GM23338 (cell line): ENCODE measurements at regions not wholly inside any gene's neighbourhood (a gene's known extent, or its start where the extent isn't known, plus 50 kb on each side); places are given as distances from the start of the nearest gene placed in this dataset.

ENCODE experiments used
- ATAC-seq: fragments of 200-7000 bp; cut with Tn5 transposase; 3 replicates; pipeline ENCODE4 v1.9.1; 2020
- DNase-seq: peaks from one replicate; pipeline ENCODE4 v3.0.0-alpha.2; 2015; ENCODE audit warnings: low spot score
- H2AFZ ChIP-seq: fragments of 200-600 bp; sonication (generic); 2 replicates; pipeline ENCODE4 v1.8.0; 2016; ENCODE audit warnings: antibody characterized with exemption, mild to moderate bottlenecking, moderate library complexity
- H3F3A ChIP-seq: fragments of 200-600 bp; sonication (generic); replicated peaks from 2 replicates; pipeline ENCODE4 v1.8.0; 2017; ENCODE audit warnings: antibody characterized with exemption, mixed run types, low read depth
- H3K27ac ChIP-seq: fragments of 200-600 bp; sonication (generic); 2 replicates; pipeline ENCODE4 v1.6.1; 2016; ENCODE audit warnings: low read depth
- H3K27me3 ChIP-seq: fragments of 200-600 bp; sonication (generic); 2 replicates; pipeline ENCODE4 v1.8.0; 2016; ENCODE audit warnings: mild to moderate bottlenecking, mixed run types, moderate library complexity; ENCODE audit not compliant: insufficient read depth
- H3K36me3 ChIP-seq: fragments of 200-600 bp; sonication (generic); 2 replicates; pipeline ENCODE4 v1.8.0; 2016; ENCODE audit warnings: mild to moderate bottlenecking; ENCODE audit not compliant: insufficient read depth
- H3K4me1 ChIP-seq: fragments of 200-600 bp; sonication (generic); 2 replicates; pipeline ENCODE4 v1.8.0; 2016; ENCODE audit warnings: mild to moderate bottlenecking, moderate library complexity; ENCODE audit not compliant: insufficient read depth
- H3K4me2 ChIP-seq: fragments of 200-600 bp; sonication (generic); 2 replicates; pipeline ENCODE4 v1.7.1; 2017; ENCODE audit warnings: mixed run types
- H3K4me3 ChIP-seq: fragments of 200-600 bp; sonication (generic); 2 replicates; pipeline ENCODE4 v1.6.1; 2016; ENCODE audit warnings: mixed run types
- H3K79me2 ChIP-seq: fragments of 200-600 bp; sonication (generic); replicated peaks from 2 replicates; pipeline ENCODE4 v1.8.0; 2017; ENCODE audit warnings: mild to moderate bottlenecking; ENCODE audit not compliant: insufficient read depth
- H3K9me2 ChIP-seq: fragments of 200-600 bp; sonication (generic); 2 replicates; pipeline ENCODE4 v1.8.0; 2017; ENCODE audit not compliant: insufficient read depth
- H4K20me1 ChIP-seq: fragments of 200-600 bp; sonication (generic); replicated peaks from 2 replicates; pipeline ENCODE4 v1.8.0; 2017; ENCODE audit warnings: mild to moderate bottlenecking; ENCODE audit not compliant: insufficient read depth
- H3K27ac Mint-ChIP-seq: 2 replicates; pipeline ENCODE4 v1.8.0; 2020; ENCODE audit warnings: inconsistent platforms, mild to moderate bottlenecking, moderate library complexity, mixed read lengths
- H3K27me3 Mint-ChIP-seq: 3 replicates; pipeline ENCODE4 v1.8.0; 2022; ENCODE audit warnings: low read depth, mild to moderate bottlenecking, moderate library complexity, mixed read lengths, inconsistent platforms; ENCODE audit not compliant: insufficient read depth, poor library complexity
- H3K36me3 Mint-ChIP-seq: 3 replicates; pipeline ENCODE4 v1.8.0; 2021; ENCODE audit warnings: low read depth, mild to moderate bottlenecking, inconsistent platforms, moderate library complexity, mixed read lengths
- H3K4me1 Mint-ChIP-seq: 3 replicates; pipeline ENCODE4 v1.8.0; 2020; ENCODE audit warnings: mild to moderate bottlenecking, inconsistent platforms, mixed read lengths
- H3K4me3 Mint-ChIP-seq: 3 replicates; pipeline ENCODE4 v1.8.0; 2021; ENCODE audit warnings: moderate library complexity, mild to moderate bottlenecking, inconsistent platforms, mixed read lengths
- H3K9me3 Mint-ChIP-seq: 3 replicates; pipeline ENCODE4 v1.8.0; 2020; ENCODE audit warnings: moderate library complexity, mild to moderate bottlenecking, inconsistent platforms, mixed read lengths
- CREB1 ChIP-seq: fragments of 250-450 bp; sonication (Bioruptor Pico); IDR thresholded peaks from 2 replicates; pipeline ENCODE4 v1.5.0; 2020; ENCODE audit warnings: low read depth, mild to moderate bottlenecking, moderate library complexity
- EZH2 ChIP-seq: fragments of 200-600 bp; sonication (generic); IDR thresholded peaks from one replicate; pipeline ENCODE4 v1.8.0; 2017; ENCODE audit warnings: antibody characterized with exemption, mild to moderate bottlenecking, low read depth; ENCODE audit not compliant: unreplicated experiment
- EZH2phosphoT487 ChIP-seq: fragments of 200-600 bp; sonication (generic); IDR thresholded peaks from one replicate; pipeline ENCODE4 v1.8.1; 2018; ENCODE audit warnings: antibody characterized with exemption; ENCODE audit not compliant: unreplicated experiment
- JUNB ChIP-seq: IDR thresholded peaks from one replicate; pipeline ENCODE4 v1.6.1; 2016; ENCODE audit warnings: antibody characterized with exemption; ENCODE audit not compliant: unreplicated experiment
- NANOG ChIP-seq: IDR thresholded peaks from 2 replicates; pipeline ENCODE4 v1.6.1; 2016; ENCODE audit warnings: antibody characterized with exemption, borderline replicate concordance
- POLR2AphosphoS5 ChIP-seq: IDR thresholded peaks from 2 replicates; pipeline ENCODE4 v1.6.1; 2016; ENCODE audit warnings: antibody characterized with exemption, low read depth
- STAT1 ChIP-seq: IDR thresholded peaks from one replicate; pipeline ENCODE4 v1.6.1; 2016; ENCODE audit warnings: antibody characterized with exemption; ENCODE audit not compliant: unreplicated experiment
- ZNF114 ChIP-seq: fragments of 250-450 bp; sonication (Bioruptor Pico); IDR thresholded peaks from 2 replicates; pipeline ENCODE4 v1.5.0; 2020; ENCODE audit warnings: mild to moderate bottlenecking, moderate library complexity
- ZNF331 ChIP-seq: fragments of 250-450 bp; sonication (Bioruptor Pico); IDR thresholded peaks from 2 replicates; pipeline ENCODE4 v1.5.0; 2020; ENCODE audit warnings: low read depth, mild to moderate bottlenecking, moderate library complexity
- TF ChIP-seq, protein P1 (sequence below): IDR thresholded peaks from 2 replicates; pipeline ENCODE4 v1.6.1; 2016; ENCODE audit warnings: antibody characterized with exemption
- TF ChIP-seq, protein P2 (sequence below), 2 experiments: fragments of 200-600 bp in 1 of 2; sonication (generic) in 1 of 2; conservative IDR thresholded peaks; 2 replicates each; pipeline versions ENCODE4 v1.5.1 to v1.6.1; 2016 to 2017; ENCODE audit warnings: antibody characterized with exemption in 2 of 2, low read depth in 2 of 2, mild to moderate bottlenecking in 2 of 2, moderate library complexity in 1 of 2
- TF ChIP-seq, protein P3 (sequence below): IDR thresholded peaks from one replicate; pipeline ENCODE4 v1.6.1; 2018; ENCODE audit warnings: antibody characterized with exemption; ENCODE audit not compliant: unreplicated experiment

DNA sequence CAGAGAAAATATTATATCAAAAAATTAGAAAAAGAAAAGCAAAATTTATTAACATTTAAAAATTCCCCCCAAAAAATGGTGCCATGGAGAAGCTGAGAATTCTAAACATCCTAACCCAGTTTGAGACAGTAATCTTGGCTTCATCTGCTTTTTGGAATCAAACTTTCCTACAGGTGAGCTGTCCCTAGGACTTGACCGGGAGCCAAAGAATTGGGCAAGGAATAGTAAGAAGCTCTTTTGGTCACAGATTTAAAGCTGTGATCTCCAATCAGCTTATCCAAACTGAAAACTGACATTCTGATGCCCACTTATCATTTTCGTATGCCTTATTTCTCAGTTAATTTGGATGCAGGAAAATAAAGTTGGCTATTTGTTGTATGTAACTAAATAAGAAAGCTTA lies 457.3 kb upstream of the DMAC1 start:
- Mint-ChIP-seq H3K4me3 (no peak overlapping the region), H3K4me1 (no peaks in the 10 kb centered on the region), H3K27me3 (peaks cover 2% of the 10 kb centered on the region), H3K36me3 (no peaks in the 10 kb centered on the region), H3K27ac (no peak overlapping the region), H3K9me3 (no peaks in the 10 kb centered on the region)
- Histone ChIP-seq H3F3A (no peaks in the 10 kb centered on the region), H3K79me2 (no peaks in the 10 kb centered on the region), H4K20me1 (no peaks in the 10 kb centered on the region), H2AFZ (no peak overlapping the region), H3K4me2 (no peak overlapping the region), H3K36me3 (no peaks in the 10 kb centered on the region), H3K27me3 (no peaks in the 10 kb centered on the region), H3K9me2 (0 out of 2 replicates have a peak, but pooled peaks cover 6% of the 10 kb centered on the region), H3K4me3 (no peak overlapping the region), H3K4me1 (no peaks in the 10 kb centered on the region), H3K27ac (no peak overlapping the region)
- DNase-seq (no peak), ATAC-seq (no peak)
- TF ChIP-seq POLR2AphosphoS5 (no peak), CREB1 (CRISPR knock-in tag) (no peak), STAT1 (no peak), NANOG (no peak), ZNF114 (CRISPR knock-in tag) (no peak), EZH2 (no peak), JUNB (no peak), EZH2phosphoT487 (no peak)
- TF ChIP-seq, protein P1, sequence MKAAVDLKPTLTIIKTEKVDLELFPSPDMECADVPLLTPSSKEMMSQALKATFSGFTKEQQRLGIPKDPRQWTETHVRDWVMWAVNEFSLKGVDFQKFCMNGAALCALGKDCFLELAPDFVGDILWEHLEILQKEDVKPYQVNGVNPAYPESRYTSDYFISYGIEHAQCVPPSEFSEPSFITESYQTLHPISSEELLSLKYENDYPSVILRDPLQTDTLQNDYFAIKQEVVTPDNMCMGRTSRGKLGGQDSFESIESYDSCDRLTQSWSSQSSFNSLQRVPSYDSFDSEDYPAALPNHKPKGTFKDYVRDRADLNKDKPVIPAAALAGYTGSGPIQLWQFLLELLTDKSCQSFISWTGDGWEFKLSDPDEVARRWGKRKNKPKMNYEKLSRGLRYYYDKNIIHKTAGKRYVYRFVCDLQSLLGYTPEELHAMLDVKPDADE, result no peak

DNA sequence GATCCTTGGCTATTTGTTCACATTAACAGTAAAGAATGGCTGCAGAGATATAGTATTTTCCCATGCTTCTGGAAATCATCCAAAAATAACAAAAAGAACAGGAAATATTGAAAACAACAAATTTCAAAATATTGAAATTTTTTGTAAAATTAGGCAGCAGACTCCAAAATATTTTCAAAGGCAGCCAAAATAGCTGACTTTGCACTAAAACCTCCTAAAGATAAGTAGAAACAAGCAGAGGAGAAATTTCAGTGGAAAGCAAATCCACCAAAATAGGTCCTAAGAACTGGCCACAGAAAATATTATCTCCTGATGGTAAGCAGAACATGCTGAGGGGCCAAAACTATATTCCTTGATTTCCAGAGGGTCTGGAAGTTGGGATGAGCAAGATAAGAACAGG lies 456.3 kb upstream of the DMAC1 start:
- no peak for DNase-seq
- Mint-ChIP-seq H3K27me3 (no peaks in the 10 kb centered on the region), H3K4me1 (peaks cover 4% of the 10 kb centered on the region; the same call in 2 of the 3 replicates), H3K9me3 (no peaks in the 10 kb centered on the region), H3K4me3 (no peak overlapping the region), H3K27ac (no peak overlapping the region), H3K36me3 (no peaks in the 10 kb centered on the region)
- Histone ChIP-seq H3K4me2 (no peak overlapping the region), H3K79me2 (no peaks in the 10 kb centered on the region), H2AFZ (no peak overlapping the region), H3K36me3 (no peaks in the 10 kb centered on the region), H3K4me3 (no peak overlapping the region), H3K27me3 (no peaks in the 10 kb centered on the region), H3F3A (no peaks in the 10 kb centered on the region), H3K9me2 (0 out of 2 replicates have a peak, but pooled peaks cover 6% of the 10 kb centered on the region), H3K27ac (no peak overlapping the region), H4K20me1 (no peaks in the 10 kb centered on the region), H3K4me1 (no peaks in the 10 kb centered on the region)
- no peak for TF ChIP-seq STAT1
- no peak for TF ChIP-seq NANOG
- TF ChIP-seq POLR2AphosphoS5, result no peak
- no peak for ATAC-seq

DNA sequence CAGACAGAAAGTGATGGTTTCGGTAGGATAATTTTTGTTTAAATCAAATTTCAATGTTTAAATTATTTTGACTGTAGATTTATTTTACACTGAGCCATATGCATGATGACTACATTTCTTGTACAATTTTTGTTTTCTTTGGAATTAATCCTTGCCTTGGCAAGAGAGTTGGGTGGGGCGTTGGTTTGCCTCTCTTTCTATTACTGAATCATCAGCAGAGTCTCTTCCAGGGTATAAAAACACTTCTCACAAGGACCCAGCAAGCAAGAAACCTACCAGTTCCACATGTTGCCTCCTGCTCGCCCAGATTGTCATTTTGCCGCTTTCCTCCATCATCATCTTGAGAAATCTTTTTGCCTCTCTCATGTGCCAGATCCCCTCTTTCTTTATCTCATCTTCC lies 455.0 kb upstream of the DMAC1 start:
- no peak overlapping the region for H3K27ac Mint-ChIP-seq
- H3K4me3 Mint-ChIP-seq, result no peak overlapping the region
- H3K9me2 ChIP-seq, result no peaks in the 10 kb centered on the region
- H3F3A ChIP-seq, result no peaks in the 10 kb centered on the region
- H3K27ac ChIP-seq, result no peak overlapping the region
- no peaks in the 10 kb centered on the region for H3K4me1 ChIP-seq
- 0 out of 2 replicates have a peak overlapping the region, but pooled peaks have one; percentile 59 for H2AFZ ChIP-seq
- H3K4me2 ChIP-seq, result no peak overlapping the region
- H3K36me3 ChIP-seq, result no peaks in the 10 kb centered on the region
- no peaks in the 10 kb centered on the region for H3K79me2 ChIP-seq
- H3K27me3 Mint-ChIP-seq, result no peaks in the 10 kb centered on the region
- H3K27me3 ChIP-seq, result no peaks in the 10 kb centered on the region
- ATAC-seq, result no peak
- H3K9me3 Mint-ChIP-seq, result no peaks in the 10 kb centered on the region
- no peak for DNase-seq
- peaks cover 4% of the 10 kb centered on the region; the same call in 2 of the 3 replicates for H3K4me1 Mint-ChIP-seq
- H4K20me1 ChIP-seq, result no peaks in the 10 kb centered on the region
- no peaks in the 10 kb centered on the region for H3K36me3 Mint-ChIP-seq
- H3K4me3 ChIP-seq, result no peak overlapping the region
- TF ChIP-seq, protein P2, sequence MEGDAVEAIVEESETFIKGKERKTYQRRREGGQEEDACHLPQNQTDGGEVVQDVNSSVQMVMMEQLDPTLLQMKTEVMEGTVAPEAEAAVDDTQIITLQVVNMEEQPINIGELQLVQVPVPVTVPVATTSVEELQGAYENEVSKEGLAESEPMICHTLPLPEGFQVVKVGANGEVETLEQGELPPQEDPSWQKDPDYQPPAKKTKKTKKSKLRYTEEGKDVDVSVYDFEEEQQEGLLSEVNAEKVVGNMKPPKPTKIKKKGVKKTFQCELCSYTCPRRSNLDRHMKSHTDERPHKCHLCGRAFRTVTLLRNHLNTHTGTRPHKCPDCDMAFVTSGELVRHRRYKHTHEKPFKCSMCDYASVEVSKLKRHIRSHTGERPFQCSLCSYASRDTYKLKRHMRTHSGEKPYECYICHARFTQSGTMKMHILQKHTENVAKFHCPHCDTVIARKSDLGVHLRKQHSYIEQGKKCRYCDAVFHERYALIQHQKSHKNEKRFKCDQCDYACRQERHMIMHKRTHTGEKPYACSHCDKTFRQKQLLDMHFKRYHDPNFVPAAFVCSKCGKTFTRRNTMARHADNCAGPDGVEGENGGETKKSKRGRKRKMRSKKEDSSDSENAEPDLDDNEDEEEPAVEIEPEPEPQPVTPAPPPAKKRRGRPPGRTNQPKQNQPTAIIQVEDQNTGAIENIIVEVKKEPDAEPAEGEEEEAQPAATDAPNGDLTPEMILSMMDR (conservative IDR thresholded peaks at IDR 0.05; ENCODE audit: low read depth in 2 of 2), result no peak
- no peak for TF ChIP-seq ZNF114 (CRISPR knock-in tag)
- no peak for TF ChIP-seq EZH2phosphoT487
- TF ChIP-seq STAT1, result no peak
- TF ChIP-seq POLR2AphosphoS5, result no peak
- TF ChIP-seq, protein P1, result no peak
- no peak for TF ChIP-seq CREB1 (CRISPR knock-in tag)
- TF ChIP-seq ZNF331, result no peak
- TF ChIP-seq JUNB, result no peak
- no peak for TF ChIP-seq EZH2
- TF ChIP-seq, protein P3, sequence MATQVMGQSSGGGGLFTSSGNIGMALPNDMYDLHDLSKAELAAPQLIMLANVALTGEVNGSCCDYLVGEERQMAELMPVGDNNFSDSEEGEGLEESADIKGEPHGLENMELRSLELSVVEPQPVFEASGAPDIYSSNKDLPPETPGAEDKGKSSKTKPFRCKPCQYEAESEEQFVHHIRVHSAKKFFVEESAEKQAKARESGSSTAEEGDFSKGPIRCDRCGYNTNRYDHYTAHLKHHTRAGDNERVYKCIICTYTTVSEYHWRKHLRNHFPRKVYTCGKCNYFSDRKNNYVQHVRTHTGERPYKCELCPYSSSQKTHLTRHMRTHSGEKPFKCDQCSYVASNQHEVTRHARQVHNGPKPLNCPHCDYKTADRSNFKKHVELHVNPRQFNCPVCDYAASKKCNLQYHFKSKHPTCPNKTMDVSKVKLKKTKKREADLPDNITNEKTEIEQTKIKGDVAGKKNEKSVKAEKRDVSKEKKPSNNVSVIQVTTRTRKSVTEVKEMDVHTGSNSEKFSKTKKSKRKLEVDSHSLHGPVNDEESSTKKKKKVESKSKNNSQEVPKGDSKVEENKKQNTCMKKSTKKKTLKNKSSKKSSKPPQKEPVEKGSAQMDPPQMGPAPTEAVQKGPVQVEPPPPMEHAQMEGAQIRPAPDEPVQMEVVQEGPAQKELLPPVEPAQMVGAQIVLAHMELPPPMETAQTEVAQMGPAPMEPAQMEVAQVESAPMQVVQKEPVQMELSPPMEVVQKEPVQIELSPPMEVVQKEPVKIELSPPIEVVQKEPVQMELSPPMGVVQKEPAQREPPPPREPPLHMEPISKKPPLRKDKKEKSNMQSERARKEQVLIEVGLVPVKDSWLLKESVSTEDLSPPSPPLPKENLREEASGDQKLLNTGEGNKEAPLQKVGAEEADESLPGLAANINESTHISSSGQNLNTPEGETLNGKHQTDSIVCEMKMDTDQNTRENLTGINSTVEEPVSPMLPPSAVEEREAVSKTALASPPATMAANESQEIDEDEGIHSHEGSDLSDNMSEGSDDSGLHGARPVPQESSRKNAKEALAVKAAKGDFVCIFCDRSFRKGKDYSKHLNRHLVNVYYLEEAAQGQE, result no peak
